ENCODE measurements at regions not wholly inside any gene's neighbourhood (a gene's known extent, or its start where the extent isn't known, plus 50 kb on each side); places are given as distances from the start of the nearest gene placed in this dataset.
"Not testable (repeated sequence)": the region's sequence is repeated elsewhere in the genome, so short reads cannot be mapped to it uniquely, and the experiment has no call there.

DNA sequence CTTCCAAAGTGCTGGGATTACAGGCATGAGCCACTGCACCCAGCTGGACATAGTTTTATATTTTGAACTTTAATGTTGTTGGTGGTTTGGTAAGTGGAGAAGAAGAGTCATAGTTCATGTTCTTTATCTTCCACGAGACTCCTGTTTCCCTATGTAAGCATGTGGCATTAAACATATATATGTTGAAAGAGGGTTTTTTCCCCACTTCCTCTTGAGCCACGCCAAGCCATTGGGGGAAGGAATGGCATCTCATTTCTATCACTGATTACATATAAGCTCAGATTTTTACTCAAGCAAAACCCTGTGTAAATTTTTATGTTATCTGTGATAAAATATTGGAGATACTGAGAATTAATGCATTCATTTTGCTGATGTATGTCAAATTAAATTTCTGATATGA, 300.4 kb downstream of the PHF14 start:
- DNase-seq (ENCODE audit: low read depth): no peak
- no peak overlapping the region for H3K4me3 ChIP-seq (ENCODE audit: control insufficient read depth, low read depth, low read length)
- TF ChIP-seq CTCF (IDR thresholded peaks at IDR 0.05; ENCODE audit: control insufficient read depth, insufficient read depth, low read depth, low read length, missing control alignments): no peak

DNA sequence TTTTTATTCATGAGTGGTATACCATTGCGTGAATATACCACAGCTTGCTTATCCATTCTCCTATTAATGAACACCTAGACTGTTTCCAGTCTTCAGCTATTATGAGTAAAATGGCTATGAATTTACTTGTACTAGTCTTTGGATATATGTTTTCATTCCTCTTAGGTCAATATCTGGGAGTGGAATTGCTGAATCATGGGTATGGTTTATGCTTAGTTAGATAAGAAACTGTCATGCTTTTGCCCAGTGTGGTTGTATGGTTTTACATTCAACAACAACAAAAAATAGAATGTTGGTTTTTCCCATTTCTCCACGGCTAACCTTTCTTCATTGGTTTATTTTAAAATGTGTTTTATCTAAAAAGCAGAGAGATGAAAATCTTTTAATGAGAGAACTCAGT, 308.3 kb downstream of the PHF14 start:
- no peak overlapping the region for H3K4me3 ChIP-seq (ENCODE audit: control insufficient read depth, low read depth, low read length)
- no peak for TF ChIP-seq CTCF (IDR thresholded peaks at IDR 0.05; ENCODE audit: control insufficient read depth, insufficient read depth, low read depth, low read length, missing control alignments)
- DNase-seq (ENCODE audit: low read depth): no peak

DNA sequence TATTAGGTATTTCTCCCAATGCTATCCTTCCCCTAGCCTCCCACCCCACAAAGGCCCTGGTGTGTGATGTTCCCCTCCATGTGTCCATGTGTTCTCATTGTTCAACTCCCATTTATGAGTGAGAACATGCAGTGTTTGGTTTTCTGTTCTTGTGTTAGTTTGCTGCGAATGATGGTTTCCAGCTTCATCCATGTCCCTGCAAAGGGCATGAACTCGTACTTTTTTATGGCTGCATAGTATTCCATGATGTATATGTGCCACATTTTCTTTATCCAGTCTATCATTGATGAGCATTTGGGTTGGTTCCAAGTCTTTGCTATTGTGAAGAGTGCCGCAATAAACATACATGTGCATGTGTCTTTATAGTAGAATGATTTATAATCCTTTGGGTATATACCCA, 309.9 kb downstream of the PHF14 start:
- H3K4me3 ChIP-seq (ENCODE audit: control insufficient read depth, low read depth, low read length); DNase-seq (ENCODE audit: low read depth): not testable (repeated sequence)

DNA sequence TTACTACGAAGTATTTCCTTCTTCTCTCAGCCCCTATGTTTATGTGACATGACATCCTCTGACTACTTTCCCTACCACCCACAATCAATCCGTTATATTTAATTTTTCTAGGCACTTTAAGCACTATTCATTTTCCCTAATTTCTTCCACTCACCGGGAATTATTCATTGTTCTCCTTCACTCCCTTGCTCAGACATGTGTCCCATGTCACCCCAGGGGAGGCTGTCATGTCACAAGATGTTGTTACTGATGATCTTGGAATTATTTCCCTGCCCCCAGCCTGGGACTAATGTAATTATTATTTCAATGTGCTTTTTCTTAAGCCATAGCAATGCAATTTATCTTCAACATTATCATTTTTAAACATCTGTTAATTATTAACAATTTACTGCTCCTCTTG, 317.2 kb downstream of the PHF14 start:
- no peak for TF ChIP-seq CTCF (IDR thresholded peaks at IDR 0.05; ENCODE audit: control insufficient read depth, insufficient read depth, low read depth, low read length, missing control alignments)
- no peak overlapping the region for H3K4me3 ChIP-seq (ENCODE audit: control insufficient read depth, low read depth, low read length)
- no peak for DNase-seq (ENCODE audit: low read depth)

- DNase-seq (ENCODE audit: low read depth): no peak
- no peak for TF ChIP-seq CTCF (IDR thresholded peaks at IDR 0.05; ENCODE audit: control insufficient read depth, insufficient read depth, low read depth, low read length, missing control alignments)
- no peak overlapping the region for H3K4me3 ChIP-seq (ENCODE audit: control insufficient read depth, low read depth, low read length)
Measured at GRCh38 chr7:11294218-11294617, 320.5 kb downstream of the PHF14 start.

- H3K4me3 ChIP-seq (ENCODE audit: control insufficient read depth, low read depth, low read length): no peak overlapping the region
- TF ChIP-seq CTCF (IDR thresholded peaks at IDR 0.05; ENCODE audit: control insufficient read depth, insufficient read depth, low read depth, low read length, missing control alignments): no peak
- DNase-seq (ENCODE audit: low read depth): no peak
Measured at GRCh38 chr7:11294965-11295364, 321.3 kb downstream of the PHF14 start.

GRCh38 chr7:11297126-11297625, 323.5 kb downstream of the PHF14 start:
- H3K4me3 ChIP-seq (ENCODE audit: control insufficient read depth, low read depth, low read length): no peak overlapping the region
- no peak for DNase-seq (ENCODE audit: low read depth)
- TF ChIP-seq CTCF (IDR thresholded peaks at IDR 0.05; ENCODE audit: control insufficient read depth, insufficient read depth, low read depth, low read length, missing control alignments): no peak
